Nephron (organoid): ENCODE measurements at regions not wholly inside any gene's neighbourhood (a gene's known extent, or its start where the extent isn't known, plus 50 kb on each side); places are given as distances from the start of the nearest gene placed in this dataset.
"Not testable (repeated sequence)": the region's sequence is repeated elsewhere in the genome, so short reads cannot be mapped to it uniquely, and the experiment has no call there.

ENCODE experiments used
- H3K27ac Mint-ChIP-seq, 3 experiments: 2 replicates each; pipeline ENCODE4 v1.8.0; 2020; ENCODE audit warnings: mixed read lengths in 3 of 3, mild to moderate bottlenecking in 2 of 3, moderate library complexity in 1 of 3
- H3K27me3 Mint-ChIP-seq: 2 replicates; pipeline ENCODE4 v1.8.0; 2021; ENCODE audit warnings: low read depth, mild to moderate bottlenecking, moderate library complexity, mixed read lengths
- H3K36me3 Mint-ChIP-seq: 2 replicates; pipeline ENCODE4 v1.8.0; 2020; ENCODE audit warnings: low read depth, mixed read lengths
- H3K4me1 Mint-ChIP-seq: 2 replicates; pipeline ENCODE4 v1.8.0; 2020; ENCODE audit warnings: mixed read lengths
- H3K4me3 Mint-ChIP-seq, 3 experiments: 2 replicates each; pipeline ENCODE4 v1.8.0; 2020; ENCODE audit warnings: mild to moderate bottlenecking in 3 of 3, mixed read lengths in 3 of 3, moderate library complexity in 2 of 3
- H3K9me3 Mint-ChIP-seq: 2 replicates; pipeline ENCODE4 v1.8.0; 2020; ENCODE audit warnings: mixed read lengths
- TF ChIP-seq, protein P1 (sequence below), 3 experiments: fragments of 200-600 bp; sonication (generic); IDR thresholded peaks; one replicate each; pipeline ENCODE4 v1.5.0; 2021; ENCODE audit warnings: antibody characterized with exemption in 3 of 3; ENCODE audit not compliant: unreplicated experiment in 3 of 3

DNA sequence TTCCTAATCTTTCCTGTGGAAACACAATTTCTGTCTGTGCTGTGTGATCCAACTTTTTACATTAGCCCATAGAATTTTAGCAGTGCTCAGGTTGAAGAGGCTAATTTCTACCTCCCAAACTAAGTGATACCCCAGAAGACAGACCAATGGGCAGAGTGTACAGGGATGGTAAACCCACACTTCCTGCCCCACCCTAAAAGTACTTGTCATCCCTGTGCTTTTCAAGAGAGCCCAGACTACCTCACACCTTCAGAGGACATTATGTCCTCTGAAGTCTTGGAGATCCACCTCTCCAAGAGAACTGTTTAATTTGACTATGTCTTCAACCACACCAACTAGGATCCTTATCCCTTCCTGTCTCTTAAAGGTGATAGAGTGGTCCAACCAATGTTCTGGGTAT, 82.0 kb upstream of the ACSL1 start:
- Mint-ChIP-seq H3K36me3 (peaks cover 5% of the 10 kb centered on the region), H3K9me3 (peaks cover 28% of the 10 kb centered on the region), H3K27me3 (peaks cover 4% of the 10 kb centered on the region), H3K4me1 (no peaks in the 10 kb centered on the region), H3K4me3 (no peak overlapping the region), H3K27ac (no peak overlapping the region)
- TF ChIP-seq, protein P1, sequence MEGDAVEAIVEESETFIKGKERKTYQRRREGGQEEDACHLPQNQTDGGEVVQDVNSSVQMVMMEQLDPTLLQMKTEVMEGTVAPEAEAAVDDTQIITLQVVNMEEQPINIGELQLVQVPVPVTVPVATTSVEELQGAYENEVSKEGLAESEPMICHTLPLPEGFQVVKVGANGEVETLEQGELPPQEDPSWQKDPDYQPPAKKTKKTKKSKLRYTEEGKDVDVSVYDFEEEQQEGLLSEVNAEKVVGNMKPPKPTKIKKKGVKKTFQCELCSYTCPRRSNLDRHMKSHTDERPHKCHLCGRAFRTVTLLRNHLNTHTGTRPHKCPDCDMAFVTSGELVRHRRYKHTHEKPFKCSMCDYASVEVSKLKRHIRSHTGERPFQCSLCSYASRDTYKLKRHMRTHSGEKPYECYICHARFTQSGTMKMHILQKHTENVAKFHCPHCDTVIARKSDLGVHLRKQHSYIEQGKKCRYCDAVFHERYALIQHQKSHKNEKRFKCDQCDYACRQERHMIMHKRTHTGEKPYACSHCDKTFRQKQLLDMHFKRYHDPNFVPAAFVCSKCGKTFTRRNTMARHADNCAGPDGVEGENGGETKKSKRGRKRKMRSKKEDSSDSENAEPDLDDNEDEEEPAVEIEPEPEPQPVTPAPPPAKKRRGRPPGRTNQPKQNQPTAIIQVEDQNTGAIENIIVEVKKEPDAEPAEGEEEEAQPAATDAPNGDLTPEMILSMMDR (IDR thresholded peaks at IDR 0.05; ENCODE audit: unreplicated experiment in 3 of 3): no peak

DNA sequence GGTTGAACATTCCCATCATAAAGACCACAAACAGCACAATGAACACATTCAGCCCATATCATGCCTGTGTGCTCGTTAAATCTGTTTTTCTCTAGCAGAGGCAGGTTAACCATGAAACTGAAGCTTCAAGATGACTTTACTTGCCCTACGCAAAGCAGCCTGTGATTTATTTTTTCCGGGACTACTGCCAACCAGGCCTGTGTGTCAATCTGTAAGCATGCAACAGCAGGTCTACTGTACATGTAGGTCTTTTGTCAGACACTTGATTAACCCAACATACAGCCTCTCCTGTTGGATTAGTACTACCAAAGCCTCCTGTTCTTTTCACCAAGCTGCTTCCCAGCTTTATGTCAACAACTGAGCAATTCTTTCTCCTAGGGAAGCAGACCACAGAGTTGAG, 85.5 kb upstream of the ACSL1 start:
- Mint-ChIP-seq H3K36me3 (peaks cover 5% of the 10 kb centered on the region), H3K4me1 (no peaks in the 10 kb centered on the region), H3K9me3 (peaks cover 42% of the 10 kb centered on the region), H3K27me3 (peaks cover 8% of the 10 kb centered on the region), H3K4me3 (no peak overlapping the region), H3K27ac (no peak overlapping the region)
- TF ChIP-seq, protein P1 (IDR thresholded peaks at IDR 0.05; ENCODE audit: unreplicated experiment in 3 of 3): no peak

DNA sequence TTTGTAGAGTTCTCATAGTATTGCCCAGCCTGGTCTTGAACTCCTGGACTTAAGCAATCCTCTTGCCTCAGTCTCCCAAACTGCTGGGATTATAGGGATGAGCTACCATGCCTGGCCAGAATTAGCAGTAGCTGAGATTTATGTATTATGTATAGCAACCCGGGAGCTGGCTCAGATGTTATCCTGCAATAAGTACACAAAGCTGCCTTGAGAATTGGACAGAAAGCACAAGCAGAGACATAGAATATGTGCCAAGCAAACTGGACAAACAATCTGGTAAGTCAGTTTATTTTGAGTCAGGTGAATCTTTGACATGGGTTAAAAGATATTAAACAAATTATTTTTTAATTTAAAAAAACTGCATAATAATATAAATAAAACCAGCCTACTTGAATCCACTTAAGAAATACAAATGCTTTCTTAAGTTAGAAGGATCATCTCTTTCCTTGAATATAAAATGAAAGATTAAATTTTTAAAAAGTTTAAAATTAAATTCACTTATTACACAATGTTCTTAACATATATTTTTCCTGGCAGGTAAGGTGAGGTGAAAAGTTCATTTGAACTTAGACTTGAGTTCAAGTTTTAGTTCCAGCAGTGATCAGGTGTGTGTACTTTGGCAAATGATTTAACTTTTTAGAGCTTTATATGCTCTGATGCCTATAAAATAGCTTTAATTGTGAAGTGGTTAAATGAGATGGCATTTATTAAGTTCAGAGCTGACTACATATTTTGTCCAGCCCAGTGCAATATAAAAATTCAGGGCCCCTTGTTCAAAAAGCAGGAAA, 87.8 kb upstream of the ACSL1 start:
- peaks cover 5% of the 10 kb centered on the region for H3K36me3 Mint-ChIP-seq
- TF ChIP-seq, protein P1 (IDR thresholded peaks at IDR 0.05; ENCODE audit: unreplicated experiment in 3 of 3): no peak
- H3K27ac Mint-ChIP-seq: no peak overlapping the region
- H3K9me3 Mint-ChIP-seq: peaks cover 42% of the 10 kb centered on the region
- no peak overlapping the region for H3K4me3 Mint-ChIP-seq
- H3K4me1 Mint-ChIP-seq: no peaks in the 10 kb centered on the region
- H3K27me3 Mint-ChIP-seq: peaks cover 8% of the 10 kb centered on the region

DNA sequence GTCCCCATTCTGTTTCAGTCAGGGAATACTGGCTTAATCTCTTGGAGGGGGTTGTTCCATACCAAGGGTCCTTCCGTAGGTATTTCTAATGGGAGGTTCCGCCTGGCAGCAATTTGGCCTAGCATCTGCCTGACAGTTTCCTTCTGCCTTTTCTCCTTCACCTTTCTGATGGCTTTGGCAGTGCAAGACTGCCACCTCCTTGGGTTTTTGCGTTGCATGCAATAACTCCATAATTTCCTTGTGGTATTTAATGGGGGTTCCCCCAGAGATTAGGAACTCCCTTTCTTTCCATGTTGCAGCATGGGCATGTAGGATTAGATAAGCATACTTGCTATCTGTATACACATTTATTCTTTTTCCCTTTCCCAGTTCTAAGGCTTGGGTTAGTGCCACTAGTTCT, 93.0 kb upstream of the ACSL1 start:
- not testable (repeated sequence) for H3K9me3 Mint-ChIP-seq, H3K4me1 Mint-ChIP-seq, H3K36me3 Mint-ChIP-seq, H3K4me3 Mint-ChIP-seq, H3K27me3 Mint-ChIP-seq, H3K27ac Mint-ChIP-seq

DNA sequence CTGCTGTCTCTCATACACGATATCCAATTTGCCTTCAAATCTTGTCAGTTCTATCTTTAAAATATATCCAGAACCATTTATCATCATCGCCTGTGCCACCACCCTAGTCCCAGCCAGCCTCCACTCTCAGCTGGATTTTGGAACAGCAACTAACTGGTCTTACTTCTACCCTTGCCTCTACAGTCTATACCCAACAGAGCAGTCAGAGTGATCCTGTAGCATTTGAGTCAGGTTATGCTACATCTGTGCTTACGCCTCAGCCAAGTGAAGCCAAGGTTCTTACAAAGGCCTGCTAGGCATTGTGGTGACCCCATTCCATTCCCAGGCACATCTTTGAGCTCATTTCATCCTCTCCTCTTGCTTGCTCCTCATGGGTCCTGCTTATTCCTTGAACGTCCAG, 95.7 kb upstream of the ACSL1 start:
- H3K4me1 Mint-ChIP-seq: no peaks in the 10 kb centered on the region
- no peak overlapping the region for H3K4me3 Mint-ChIP-seq
- no peaks in the 10 kb centered on the region for H3K27me3 Mint-ChIP-seq
- H3K36me3 Mint-ChIP-seq: no peaks in the 10 kb centered on the region
- no peaks in the 10 kb centered on the region for H3K9me3 Mint-ChIP-seq
- TF ChIP-seq, protein P1 (IDR thresholded peaks at IDR 0.05; ENCODE audit: unreplicated experiment in 3 of 3): no peak
- H3K27ac Mint-ChIP-seq: no peak overlapping the region

DNA sequence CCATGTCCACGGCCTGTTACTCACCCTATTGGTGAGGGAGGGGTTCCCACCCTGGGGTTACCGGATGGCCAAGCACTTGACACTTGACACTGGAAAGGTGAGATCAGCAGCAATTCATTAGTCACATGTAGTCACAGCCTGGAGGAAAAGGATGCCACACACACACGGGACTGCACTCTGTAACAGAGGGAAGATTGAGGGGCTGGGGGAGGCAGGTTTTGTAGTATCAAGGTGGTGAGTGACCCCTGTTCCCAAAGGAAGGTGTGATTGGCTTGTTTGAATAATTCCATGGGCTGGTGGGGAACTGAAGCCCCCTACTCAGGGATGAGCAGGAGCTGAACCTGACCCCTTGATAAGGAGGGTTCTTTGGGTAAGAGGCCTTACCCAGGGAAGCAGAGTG, 96.0 kb upstream of the HELT start:
- TF ChIP-seq, protein P1 (IDR thresholded peaks at IDR 0.05; ENCODE audit: unreplicated experiment in 3 of 3): no peak
- no peaks in the 10 kb centered on the region for H3K4me1 Mint-ChIP-seq
- no peak overlapping the region for H3K27ac Mint-ChIP-seq
- no peaks in the 10 kb centered on the region for H3K27me3 Mint-ChIP-seq
- H3K4me3 Mint-ChIP-seq: no peak overlapping the region
- peaks cover 4% of the 10 kb centered on the region for H3K9me3 Mint-ChIP-seq
- no peaks in the 10 kb centered on the region for H3K36me3 Mint-ChIP-seq
